GM19438 (cell line): ENCODE measurements at regions not wholly inside any gene's neighbourhood (a gene's known extent, or its start where the extent isn't known, plus 50 kb on each side); places are given as distances from the start of the nearest gene placed in this dataset.

Experiments
- ATAC-seq: cut with Tn5 transposase; IDR thresholded peaks from one replicate; pipeline ENCODE4 v1.9.1; 2021; ENCODE audit warnings: low read depth; ENCODE audit not compliant: unreplicated experiment

DNA sequence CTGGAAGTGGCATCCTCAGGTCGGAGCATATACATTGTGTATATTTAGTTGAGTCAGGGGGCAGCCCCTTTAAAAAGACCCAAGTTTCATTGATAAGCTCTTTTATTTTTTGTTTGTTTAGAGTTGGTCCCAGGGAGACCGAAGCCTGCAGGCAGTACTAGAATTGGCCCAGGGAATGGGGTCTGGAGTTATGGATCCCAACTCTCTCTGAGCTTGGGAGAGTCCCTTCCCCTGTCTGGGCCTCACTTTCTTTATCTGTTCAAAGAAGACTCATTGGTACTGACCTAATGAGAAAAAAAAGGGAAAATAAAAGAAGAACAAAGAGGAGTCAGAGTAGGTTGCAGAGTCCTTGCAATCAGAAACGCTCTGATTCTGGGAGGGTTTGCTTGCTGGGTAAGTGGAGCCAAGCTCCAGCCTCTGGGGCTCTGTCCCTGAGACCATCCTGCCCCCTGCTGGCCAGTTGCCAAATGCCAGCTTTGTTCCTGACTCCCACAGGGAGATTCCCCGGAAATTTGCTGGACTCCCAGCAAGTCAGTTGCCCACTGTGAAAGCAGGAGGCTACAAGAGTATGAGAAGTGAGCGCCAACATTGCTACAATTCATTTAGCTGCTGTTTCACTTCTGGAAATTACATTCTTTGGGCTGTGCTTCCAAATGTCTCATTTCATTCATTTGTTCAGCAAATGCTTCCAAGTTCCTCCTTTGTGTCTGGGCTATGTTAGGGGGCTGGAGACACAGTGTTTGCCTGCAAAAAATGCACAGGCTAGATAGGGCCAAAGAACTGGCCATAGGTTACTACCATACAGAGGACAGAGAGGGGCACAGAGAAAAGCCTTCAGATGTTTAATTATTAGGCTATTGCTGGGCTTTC lies 156.2 kb downstream of the MELK start:
- no peak for ATAC-seq

DNA sequence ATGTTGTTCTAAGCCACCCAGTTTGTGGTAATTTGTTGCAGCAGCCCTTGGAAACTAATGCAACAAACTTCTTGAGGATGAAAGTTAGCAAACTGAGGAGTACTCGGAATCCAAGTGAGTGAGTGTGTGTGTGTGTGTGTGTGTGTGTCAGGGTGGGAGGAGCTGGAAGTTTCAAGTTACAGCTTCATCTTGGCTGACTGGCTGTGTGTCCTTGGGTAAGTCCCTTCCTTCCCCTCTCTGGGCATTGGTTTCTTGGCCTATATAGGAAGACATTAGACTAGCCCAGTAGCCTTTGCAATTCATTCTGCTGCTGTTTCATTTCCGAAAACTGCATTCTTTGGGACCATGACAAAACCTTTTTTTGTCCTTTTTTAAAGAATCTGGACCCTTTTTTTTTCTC lies 157.2 kb downstream of the MELK start:
- ATAC-seq = no peak

DNA sequence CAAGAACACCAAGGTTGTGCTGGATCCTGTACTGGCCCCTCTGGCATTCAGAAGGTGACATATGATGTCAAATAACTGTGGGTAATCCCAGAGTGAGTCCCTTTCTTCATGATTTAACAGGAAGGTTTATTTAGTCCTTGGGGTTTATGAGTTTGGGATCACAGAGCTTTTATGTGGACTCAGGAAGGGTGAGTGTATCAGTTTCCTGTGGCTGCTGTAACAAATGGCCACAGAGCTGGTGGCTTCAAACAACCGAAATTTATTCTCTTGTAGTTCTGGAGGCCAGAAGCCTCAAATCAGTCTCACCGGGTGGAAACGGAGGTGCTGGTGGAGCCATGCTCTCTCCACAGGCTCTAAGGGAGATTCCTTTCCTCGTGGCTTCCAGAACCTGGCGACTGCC lies 157.7 kb downstream of the MELK start:
- no peak for ATAC-seq

DNA sequence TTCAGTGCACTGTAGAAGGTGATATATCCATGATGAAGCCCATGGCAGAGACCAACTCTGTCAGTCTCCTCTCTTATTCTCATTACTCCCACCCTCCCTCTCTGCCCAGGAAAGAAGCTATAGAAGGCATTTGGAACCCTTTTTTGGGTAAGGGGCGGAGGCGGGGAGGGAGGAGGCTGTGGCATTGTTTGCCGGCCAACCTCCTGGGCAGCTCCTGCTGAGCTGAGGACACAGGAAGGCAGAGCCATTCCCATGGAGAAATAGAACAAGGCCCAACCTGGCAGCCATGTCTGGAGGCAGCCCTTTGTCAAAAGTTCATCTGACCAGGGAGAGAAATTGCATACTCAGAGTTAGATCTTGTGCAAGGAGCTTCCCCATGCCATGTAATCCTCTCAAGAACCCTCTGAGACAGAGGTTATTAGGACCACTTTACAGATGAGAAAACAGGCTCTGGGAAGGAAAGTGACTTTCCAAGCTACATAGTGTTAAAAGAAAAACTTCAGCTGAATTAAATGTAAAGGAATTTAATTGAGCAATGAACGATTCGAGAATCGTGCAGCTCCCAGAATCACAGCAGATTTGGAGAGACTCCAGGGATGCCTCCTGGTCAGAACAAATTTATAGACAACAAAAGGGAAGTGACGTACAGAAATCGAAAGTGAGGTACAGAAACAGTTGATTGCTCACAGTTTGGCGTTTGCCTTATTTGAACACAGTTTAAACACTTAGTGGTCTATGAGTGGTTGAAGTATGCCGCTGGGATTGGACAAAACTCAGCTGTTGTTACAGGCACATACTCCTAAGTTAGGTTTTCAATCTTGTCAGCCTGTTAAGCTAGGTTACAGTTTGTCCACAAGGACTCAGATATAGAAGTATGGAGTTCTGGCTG lies 158.6 kb downstream of the MELK start:
- no peak for ATAC-seq

DNA sequence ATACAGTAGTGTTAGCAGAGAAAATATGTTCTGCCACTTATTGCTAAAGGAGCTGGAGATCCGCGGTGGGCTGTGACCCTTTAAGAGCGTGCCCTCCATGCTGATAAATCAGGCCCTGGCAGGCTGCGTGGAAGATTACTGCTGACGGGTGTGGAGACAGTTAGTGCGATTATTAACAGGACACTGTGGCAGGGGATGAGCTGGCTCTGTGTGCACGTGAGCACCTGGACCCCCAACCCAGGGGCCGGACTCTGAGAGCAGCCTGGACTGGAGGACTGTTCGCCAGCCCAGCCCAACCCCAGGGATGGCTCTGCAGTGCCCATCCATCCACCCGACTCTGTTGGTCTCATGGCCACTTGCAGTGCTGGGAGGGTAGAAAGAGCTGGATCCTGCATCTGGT lies 162.0 kb downstream of the MELK start:
- no peak for ATAC-seq

DNA sequence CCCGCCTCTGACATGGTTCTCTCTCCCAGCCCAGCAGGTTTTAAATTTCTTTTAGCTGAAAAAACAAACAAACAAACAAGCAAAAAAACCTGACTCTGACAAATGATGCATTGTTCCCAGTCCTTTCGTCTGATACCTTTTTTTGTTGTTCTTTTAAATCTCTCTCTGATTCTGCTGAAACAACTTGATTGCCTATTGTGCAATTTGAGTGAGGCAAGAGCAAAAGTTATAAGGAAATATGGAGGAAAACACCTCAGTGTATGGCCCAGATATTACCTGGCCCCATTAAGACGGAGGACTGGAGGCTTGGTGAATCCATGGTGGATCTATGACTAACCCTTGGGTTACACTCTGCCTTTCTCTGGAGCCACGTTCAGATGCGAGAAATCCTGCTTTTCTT lies 164.0 kb downstream of the MELK start:
- no peak for ATAC-seq

DNA sequence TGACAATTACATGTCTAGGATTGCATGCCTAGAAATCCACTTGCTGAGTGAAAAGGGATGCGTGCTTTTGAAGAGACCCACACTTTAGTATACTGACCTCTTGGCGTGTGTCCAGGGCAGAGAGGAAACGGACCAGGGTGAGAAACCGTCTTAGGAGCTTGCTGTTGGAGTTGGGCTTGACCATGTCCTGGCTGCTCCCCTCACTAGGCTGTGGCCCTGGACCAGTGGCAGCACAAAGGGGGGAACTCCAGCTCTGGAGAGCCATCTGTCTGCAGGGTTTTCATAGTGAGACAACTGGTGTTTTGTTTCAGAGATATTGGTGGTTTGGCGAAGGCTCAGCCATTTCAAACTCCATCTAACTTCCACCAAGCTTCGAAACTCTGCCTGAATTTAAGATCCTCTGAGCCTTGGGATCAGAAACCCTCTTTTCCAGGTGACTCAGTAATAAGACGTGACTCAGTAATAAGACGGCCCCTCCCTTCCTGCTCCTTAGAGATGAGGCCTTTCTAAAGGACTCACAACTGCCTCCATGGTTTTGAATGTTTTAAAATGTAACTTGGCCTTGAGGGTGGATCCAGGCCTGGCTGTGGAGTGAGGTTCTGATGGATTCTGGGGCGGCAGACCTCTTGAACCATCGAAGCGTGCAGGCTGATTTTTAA lies 165.8 kb downstream of the MELK start:
- ATAC-seq = no peak

DNA sequence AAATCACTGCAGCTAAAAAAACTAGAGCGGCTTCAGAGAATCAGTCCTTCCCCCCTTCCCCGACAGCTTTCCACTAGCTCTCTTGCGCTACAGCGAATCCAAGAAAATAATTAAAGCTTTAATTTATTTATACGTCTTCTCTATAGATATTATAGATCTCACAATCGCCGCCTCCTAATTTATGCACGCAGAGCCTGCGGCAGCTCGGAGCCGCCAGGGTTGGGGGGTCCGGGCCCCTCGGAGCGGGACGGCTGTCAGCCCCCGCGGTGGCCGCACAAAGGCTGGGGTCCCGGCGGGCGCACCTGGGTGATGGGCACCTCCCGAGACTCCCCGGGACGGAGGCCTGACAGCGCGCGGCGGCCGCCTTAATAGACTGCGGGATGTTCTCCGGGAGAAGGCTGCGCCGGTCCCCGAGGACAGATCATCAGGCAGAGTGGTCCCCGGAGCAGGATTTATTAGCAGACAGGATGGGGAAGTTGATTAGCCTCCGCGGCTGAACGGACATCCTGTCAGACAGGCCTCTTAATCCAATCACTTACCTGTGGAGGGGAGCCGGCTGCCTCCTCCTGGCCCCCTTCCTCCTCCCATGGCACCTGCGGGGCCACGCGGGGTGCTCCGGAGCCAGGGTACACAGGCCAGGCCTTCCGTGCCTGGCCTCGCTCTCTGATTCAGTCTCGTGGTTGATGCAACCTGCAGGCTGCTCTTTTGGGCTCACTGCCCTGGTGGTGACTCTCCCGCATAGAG lies 166.8 kb downstream of the MELK start:
- ATAC-seq = no peak

DNA sequence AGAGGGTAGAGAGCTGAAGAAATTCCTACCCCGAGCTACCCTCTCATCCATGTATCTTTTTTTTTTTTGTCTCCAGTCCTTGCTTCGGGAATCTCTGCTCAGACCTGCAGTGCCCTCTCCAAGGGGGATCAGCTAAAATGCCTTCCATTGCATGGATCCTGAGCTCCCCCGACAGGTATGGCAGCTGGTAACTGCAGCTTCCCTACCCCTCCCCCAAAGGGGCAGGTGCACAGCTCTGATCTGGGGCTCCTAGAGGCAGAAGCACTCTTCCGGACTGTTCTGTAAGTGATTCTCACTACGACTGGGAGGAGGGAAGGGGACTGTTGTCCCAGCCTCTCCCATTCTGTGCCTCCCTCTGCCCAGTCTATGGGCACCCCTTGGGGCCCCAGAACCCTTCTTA lies 169.6 kb downstream of the MELK start:
- no peak for ATAC-seq

DNA sequence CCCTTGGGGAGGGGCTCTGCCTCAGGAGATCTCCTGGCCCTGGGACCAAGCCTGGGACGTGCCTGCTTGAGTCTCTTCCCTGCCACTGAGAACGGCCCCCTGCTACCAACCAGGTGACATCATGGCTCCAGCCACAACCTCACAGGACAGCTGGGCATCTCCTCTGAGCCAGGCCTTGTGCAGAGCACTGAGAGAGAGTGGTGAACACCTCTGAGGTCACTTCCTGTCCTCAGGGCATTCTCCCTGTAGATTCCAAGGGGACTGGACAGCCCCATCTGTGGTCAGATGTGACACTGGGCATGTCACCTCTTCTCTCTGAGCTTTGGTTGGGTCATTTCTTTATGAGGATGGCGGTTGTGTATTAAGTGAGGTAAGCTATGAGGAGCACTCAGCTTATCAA lies 172.0 kb downstream of the MELK start:
- ATAC-seq = no peak

DNA sequence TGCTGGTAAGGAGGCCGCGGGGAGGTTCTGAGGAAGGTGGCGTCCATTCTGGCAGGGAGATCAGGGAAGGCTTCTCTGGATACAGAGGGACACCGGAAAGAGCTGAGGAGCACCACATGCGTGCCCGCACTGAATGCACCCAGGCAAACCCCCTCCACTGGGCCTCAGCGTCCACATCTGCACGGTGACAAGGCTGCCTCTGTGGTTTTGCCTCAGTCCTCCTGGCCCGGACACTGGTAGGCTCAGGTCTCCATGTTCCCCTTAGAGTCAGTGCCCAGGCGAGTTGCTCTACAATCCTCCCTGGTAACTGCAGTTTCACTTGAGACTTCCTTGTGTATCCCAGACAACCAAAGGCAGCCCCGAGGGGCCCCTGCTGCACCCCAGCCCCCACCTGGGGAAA lies 173.3 kb downstream of the MELK start:
- no peak for ATAC-seq

DNA sequence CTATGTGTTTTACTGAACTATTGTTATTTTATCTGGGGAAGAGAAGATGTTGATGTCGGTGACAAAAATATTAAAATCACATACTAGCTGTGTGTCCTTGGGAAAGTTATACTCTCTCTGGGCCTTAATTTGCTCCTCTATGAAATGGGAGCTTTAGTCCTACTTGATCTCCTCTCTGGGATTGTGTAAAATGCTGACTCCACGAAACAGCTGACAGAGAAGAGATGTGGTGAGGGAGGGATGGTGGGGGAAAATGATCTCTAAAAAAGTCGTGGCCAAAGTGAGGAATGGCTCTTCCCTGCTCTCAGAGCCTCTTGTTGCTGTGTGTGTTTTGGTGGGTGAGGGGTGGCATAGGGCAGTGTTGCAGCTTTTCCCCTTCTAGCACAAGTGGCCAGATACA lies 173.7 kb downstream of the MELK start:
- no peak for ATAC-seq

DNA sequence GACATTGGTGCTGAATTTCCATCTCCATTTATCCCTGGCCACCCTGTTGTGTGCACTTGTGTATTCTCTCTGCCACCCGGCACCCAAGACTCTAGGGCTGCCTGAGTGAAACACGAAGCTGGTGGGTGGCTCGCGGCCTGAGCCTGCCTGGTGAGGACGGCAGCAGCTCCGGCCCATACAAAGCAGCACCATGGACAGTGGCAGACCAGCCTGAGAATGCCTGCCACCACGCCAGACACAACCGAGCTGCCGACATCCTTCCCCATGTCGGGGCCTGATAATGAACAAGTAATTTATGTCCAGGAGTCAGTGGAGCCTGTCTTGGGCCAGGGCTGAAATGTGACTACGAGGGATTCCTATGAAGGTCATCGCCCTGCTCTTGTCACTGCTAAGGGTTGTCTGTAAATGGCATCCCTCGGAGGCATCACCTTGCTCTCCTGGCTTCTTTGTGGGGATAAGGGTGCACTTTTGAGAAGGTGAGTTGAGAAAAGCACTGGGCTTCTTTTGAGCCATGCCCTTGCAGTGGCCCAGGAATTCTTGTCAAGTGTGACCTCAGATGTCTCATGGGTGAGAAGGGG lies 175.7 kb downstream of the MELK start:
- no peak for ATAC-seq

DNA sequence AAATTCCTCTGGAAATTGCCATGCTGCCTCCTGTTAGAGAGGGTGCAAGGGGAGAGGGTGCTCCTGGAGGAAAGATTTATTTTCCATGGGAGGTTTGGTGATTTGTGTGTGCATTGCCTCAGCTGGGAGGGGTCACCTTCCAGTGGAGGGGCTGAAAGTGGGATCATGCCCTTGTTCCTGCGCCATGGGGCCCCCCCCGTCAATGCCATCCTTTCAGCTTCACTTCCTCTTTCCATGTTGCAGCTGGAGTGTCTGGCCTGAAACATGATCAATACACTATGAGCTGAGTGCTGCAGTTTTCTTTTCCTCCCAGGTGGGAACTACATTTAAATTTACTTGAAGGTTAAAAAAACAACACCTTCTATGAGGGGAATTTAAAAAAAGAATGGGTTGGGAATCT lies 176.8 kb downstream of the MELK start:
- ATAC-seq = no peak

DNA sequence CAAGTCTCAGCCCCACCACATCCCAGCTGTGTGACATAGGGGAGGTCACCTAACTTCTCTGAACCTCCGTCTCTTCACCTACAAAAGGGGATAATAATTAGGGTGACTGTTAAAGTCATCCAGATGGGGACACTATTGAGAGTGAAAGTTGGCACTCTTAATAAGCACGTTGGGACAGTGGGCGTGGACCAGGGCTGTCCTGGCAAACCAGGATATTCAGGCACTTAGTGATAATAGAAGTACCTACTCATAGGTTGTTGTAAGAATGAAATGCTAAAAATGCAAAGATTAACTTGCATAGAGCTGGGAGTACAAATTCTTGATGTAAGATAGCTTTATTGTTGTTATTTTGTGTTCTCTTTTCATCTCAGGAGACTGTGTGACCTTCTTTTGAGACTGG lies 177.9 kb downstream of the MELK start:
- ATAC-seq = no peak

DNA sequence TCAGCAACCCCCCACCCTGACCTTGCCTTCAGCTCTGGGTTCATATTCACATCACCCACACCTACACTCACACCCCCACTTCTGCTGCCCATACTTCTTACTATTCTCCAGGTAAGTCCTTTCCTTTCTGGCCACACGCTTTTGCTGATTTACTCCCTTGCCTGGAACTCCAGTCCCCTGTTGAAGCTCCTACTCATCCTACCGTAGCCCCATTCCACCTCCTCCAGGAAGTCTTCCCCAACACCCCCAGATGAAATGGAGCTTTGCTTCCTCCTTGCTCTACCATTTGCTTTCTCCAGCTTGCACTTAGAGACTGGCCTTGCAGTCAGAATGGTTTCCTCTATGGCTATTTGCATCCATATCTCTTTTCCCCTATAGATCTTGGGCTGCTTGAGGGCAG lies 182.3 kb downstream of the MELK start:
- no peak for ATAC-seq

DNA sequence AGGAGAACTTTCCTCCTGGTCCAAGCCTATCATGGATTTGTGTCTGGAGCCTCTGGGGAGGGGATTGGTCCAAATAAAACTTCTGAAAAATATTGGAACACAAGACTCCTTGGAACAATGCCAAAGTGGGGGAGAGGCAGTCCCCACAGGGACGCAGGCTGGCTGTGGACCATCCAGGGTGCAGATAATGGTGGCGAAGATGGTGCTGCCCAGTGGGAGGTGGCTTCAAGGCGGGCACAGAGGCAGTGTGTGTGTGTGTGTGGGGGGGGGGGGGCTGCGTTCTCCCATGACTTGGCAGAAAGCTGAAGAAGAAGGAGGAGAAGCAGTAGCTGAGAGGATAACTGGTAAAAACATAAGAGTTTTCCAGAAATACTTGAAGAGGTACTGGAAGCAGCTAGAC lies 186.4 kb downstream of the MELK start:
- ATAC-seq = no peak

DNA sequence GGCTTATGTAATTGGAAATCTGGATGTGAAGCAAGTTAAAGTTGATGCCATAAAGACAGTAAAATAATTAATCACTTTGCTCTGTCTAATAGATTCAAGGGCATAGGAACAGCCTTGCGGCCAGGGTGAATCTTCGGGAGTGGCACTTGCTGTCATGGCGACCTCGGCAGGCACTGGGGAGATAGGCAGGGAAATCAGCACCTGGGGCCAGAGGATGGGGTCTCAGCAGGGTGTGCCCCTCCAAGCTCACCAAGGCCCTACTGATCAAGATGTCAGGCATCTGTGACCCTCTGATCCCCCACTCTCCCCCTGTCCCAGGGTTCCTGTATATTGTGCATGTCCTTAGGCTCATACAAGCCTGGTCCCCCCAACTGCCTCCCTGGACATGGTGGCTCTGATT lies 187.3 kb downstream of the MELK start:
- no peak for ATAC-seq

DNA sequence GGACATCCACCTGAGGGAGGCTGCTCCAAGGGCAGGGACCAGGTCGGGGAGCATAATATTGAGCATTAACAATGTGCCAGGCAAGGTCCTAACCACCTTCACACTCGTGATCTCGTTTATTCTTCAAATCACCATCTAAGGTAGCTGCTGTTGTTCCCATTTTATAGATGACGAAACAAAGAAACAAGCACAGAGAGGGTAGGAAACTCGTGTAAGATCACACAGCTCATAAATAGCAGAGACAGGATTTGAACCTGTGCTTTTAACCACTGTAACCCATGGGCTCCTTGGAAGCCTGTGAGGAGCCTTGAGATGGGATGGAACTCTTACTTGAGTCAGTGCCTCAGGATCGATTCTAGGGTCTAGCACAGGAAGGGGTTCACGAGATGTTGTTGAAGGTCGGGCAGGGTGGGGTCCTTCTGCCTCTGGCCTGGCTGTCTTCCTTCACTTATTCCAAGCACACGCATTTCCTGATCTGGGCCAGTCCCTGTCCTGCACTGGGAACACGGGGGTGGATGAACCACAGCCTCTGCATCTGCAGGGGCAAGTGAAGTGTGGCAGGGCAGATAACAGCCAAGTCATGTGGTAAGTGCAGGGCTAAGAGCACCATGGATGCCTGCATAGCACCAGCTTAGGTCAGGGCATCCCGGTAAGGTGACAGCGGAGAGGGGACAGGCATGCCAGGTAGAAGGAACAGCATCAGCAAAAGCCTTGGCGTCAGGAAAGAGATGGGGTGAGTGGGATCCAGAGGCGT lies 188.1 kb downstream of the MELK start:
- no peak for ATAC-seq

DNA sequence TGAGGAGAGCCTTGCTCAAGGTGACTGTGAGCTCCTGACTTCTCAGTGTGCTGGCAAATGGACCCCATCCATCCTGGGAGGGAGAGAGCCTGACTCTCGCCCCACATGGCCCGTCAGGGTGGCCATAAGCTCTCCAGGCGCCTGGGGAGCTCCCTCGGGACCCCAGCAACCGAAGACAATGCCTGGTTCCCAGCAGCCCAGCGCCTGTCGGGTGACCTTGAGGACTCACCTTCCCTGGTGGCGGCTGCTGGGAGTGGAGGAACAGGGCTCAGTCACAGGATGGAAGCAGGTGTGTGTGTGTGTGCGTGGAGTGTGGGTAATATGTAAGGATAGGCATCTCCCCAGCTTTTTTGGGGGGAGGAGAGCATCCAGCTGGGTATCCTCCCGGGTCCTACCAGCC lies 190.3 kb downstream of the MELK start:
- ATAC-seq = no peak
